ENCODE measurements at regions not wholly inside any gene's neighbourhood (a gene's known extent, or its start where the extent isn't known, plus 50 kb on each side); places are given as distances from the start of the nearest gene placed in this dataset.

DNA sequence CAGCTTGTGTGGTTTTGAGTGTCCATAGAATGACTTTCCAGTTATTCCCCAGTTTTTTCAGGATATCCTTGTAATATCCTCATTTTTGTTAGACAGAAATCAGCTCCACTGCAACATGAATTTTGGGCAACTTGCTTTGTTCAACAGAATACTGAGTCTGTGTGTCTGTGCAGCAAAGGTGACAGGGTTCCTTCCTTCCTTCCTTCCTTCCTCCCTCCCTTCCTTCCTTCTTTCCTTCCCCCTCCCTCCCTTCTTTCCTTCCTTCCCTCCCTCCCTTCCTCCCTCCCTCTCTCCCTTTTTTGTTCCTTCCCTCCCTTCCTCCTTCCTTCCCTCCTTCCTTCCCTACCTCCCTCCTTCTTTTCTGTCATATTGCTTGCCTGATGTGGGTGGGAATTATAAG, 496.5 kb downstream of the EPM2A start:
- no peaks in the 10 kb centered on the region for H3K4me1 ChIP-seq
- FAIRE-seq (no peak), DNase-seq (no peak), ATAC-seq (no peak)
- H3K27ac ChIP-seq = no peak overlapping the region
- H3K9me3 ChIP-seq = no peaks in the 10 kb centered on the region
- intact Hi-C loops (cut with DNase I) = no loop called here
- H3K4me3 ChIP-seq = no peak overlapping the region
- H3K36me3 ChIP-seq = no peaks in the 10 kb centered on the region
- H3K27me3 ChIP-seq = no peaks in the 10 kb centered on the region
- TF ChIP-seq, protein P1, sequence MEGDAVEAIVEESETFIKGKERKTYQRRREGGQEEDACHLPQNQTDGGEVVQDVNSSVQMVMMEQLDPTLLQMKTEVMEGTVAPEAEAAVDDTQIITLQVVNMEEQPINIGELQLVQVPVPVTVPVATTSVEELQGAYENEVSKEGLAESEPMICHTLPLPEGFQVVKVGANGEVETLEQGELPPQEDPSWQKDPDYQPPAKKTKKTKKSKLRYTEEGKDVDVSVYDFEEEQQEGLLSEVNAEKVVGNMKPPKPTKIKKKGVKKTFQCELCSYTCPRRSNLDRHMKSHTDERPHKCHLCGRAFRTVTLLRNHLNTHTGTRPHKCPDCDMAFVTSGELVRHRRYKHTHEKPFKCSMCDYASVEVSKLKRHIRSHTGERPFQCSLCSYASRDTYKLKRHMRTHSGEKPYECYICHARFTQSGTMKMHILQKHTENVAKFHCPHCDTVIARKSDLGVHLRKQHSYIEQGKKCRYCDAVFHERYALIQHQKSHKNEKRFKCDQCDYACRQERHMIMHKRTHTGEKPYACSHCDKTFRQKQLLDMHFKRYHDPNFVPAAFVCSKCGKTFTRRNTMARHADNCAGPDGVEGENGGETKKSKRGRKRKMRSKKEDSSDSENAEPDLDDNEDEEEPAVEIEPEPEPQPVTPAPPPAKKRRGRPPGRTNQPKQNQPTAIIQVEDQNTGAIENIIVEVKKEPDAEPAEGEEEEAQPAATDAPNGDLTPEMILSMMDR (IDR thresholded peaks at IDR 0.05) = no peak

DNA sequence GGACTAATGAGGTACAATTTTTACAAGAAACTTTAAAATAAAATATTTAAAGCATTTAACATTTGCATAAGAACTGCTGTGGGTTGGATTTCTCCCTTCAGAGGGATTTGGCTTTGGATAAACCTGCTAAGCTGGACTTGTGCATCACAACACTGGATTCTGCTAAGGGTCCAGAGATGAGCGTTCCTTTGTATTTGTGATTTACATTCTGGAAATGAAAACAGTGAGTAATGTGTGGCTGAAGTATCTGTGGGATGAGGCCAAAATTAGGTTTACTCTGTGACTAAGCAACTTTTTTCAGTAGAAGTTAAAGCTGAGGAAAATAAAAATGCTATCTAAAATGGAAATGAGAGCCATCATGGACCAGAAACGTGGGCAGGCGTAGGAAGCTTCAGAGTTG, 494.3 kb downstream of the EPM2A start:
- H3K4me3 ChIP-seq = no peak overlapping the region
- DNase-seq (no peak), ATAC-seq (no peak), FAIRE-seq (no peak)
- WGBS, 2 donors = 60 to 74% methylated on average over 3 of the region's 3 CpGs
- H3K36me3 ChIP-seq = no peaks in the 10 kb centered on the region
- TF ChIP-seq, protein P1 (IDR thresholded peaks at IDR 0.05) = no peak
- H3K27ac ChIP-seq = no peak overlapping the region
- no peaks in the 10 kb centered on the region for H3K27me3 ChIP-seq
- no peaks in the 10 kb centered on the region for H3K4me1 ChIP-seq
- intact Hi-C loops (cut with DNase I) = no loop called here
- no peaks in the 10 kb centered on the region for H3K9me3 ChIP-seq

DNA sequence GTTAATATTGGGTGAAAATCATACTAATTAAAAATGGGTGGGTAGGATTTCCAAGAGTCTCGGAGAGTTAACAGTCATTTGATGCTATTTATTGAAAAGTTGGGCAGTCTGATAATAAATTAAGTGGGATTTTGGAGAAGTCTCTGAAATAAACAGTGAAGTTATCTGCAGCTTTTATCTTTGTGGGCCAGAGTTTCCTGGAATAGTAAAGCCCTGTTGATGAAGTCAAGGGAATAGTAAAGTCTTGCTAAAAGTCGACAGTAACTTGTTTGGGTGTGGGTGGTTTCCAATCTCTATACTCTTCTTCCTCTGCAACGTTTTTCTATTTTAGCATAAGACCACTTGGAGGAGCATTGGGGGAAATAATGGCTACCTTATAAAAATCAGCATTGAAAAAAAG, 493.6 kb downstream of the EPM2A start:
- Histone ChIP-seq H3K4me3 (no peak overlapping the region), H3K36me3 (no peaks in the 10 kb centered on the region), H3K27me3 (no peaks in the 10 kb centered on the region), H3K4me1 (no peaks in the 10 kb centered on the region), H3K9me3 (no peaks in the 10 kb centered on the region), H3K27ac (no peak overlapping the region)
- WGBS, 2 donors = 50 to 70% methylated on average over 3 of the region's 3 CpGs
- ATAC-seq (no peak), FAIRE-seq (no peak), DNase-seq (no peak)
- TF ChIP-seq, protein P1 (IDR thresholded peaks at IDR 0.05) = no peak
- intact Hi-C loops (cut with DNase I) = no loop called here

DNA sequence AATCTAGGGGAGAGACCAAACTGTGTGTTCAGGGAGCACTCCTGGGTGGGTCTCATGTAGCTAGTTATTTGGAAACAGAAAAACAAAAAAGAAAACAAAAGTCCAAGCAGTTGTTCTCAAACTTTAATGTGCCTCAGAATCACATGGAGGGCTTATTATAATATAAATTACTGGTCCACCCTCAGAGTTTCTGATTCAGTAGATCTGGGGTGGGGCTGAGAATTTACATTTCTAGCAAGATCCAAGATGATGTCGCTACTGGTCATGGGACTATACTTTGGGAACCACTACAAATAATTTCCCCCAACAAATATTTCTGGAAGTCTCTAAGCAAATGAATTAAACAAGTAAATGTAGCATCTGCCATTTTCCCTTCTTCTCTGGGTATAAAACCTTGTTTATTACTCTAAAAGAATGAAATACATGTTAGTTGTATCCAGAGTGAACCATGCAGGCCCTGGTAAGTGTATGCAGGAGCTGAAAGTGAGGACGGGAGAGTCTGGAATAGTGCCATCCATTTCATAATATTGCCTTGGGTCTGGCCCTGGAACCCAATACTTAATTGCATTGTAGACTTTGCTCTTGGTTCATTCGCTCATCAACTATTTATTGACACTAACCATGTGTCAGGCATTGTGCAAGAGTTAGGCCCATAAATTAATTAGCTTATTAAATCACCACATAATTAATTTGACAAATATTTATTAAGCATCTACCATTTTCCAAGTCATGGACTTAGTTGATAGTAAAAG, 490.8 kb downstream of the EPM2A start:
- Histone ChIP-seq H3K4me3 (no peak overlapping the region), H3K36me3 (no peaks in the 10 kb centered on the region), H3K9me3 (no peaks in the 10 kb centered on the region), H3K4me1 (no peaks in the 10 kb centered on the region), H3K27ac (no peak overlapping the region), H3K27me3 (no peaks in the 10 kb centered on the region)
- TF ChIP-seq, protein P1 (IDR thresholded peaks at IDR 0.05) = no peak
- no peak for ATAC-seq
- no peak for DNase-seq
- 73 to 75% methylated on average over 3 of the region's 3 CpGs for WGBS, 2 donors
- intact Hi-C loops (cut with DNase I) = no loop called here
- no peak for FAIRE-seq

DNA sequence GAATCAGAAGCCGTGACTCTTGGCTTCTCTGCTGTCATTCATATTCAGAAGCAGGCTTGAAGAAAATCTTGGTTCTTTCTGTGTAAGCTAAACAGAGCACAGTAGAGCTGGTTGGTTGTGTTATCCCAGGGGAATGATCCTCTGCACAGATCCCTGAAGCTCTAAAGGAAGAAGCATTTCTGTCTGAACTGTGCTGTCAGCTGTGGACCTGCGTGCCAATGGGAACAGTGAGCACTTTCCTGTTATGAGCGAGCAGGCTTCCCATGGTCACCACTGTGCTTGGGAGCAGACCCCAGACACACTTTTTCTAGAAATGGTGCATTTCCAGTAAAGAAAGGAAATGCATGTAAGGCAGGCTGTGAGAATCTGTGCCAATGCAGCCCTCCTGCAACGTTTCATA, 490.2 kb downstream of the EPM2A start:
- Histone ChIP-seq H3K27ac (no peak overlapping the region), H3K4me1 (no peaks in the 10 kb centered on the region), H3K36me3 (no peaks in the 10 kb centered on the region), H3K4me3 (no peak overlapping the region), H3K9me3 (no peaks in the 10 kb centered on the region), H3K27me3 (no peaks in the 10 kb centered on the region)
- intact Hi-C loops (cut with DNase I) = no loop called here
- ATAC-seq = no peak
- 64 to 65% methylated on average over 4 of the region's 4 CpGs for WGBS, 2 donors
- DNase-seq = no peak
- no peak for FAIRE-seq
- TF ChIP-seq, protein P1 (IDR thresholded peaks at IDR 0.05) = no peak
